ENCODE measurements at regions not wholly inside any gene's neighbourhood (a gene's known extent, or its start where the extent isn't known, plus 50 kb on each side); places are given as distances from the start of the nearest gene placed in this dataset.

GRCh38 chr7:25361387-25361786 lies 133.1 kb upstream of the NPVF start:
- Histone ChIP-seq H3K4me3 (ENCODE audit: insufficient read depth, low read depth, low read length) (no peak overlapping the region), H3K36me3 (replicated peaks; ENCODE audit: control insufficient read depth, insufficient read depth, low read length) (no peaks in the 10 kb centered on the region), H3K27me3 (ENCODE audit: control insufficient read depth, insufficient read depth, low read length) (no peaks in the 10 kb centered on the region)
- DNase-seq = no peak

- Histone ChIP-seq H3K36me3 (replicated peaks; ENCODE audit: control insufficient read depth, insufficient read depth, low read length) (no peaks in the 10 kb centered on the region), H3K4me3 (ENCODE audit: insufficient read depth, low read depth, low read length) (no peak overlapping the region), H3K27me3 (ENCODE audit: control insufficient read depth, insufficient read depth, low read length) (no peaks in the 10 kb centered on the region)
- no peak for DNase-seq
Observed at GRCh38 chr7:25361863-25362262, 133.6 kb upstream of the NPVF start.

GRCh38 chr7:25368599-25369201 lies 140.4 kb upstream of the NPVF start:
- no peaks in the 10 kb centered on the region for H3K27me3 ChIP-seq (ENCODE audit: control insufficient read depth, insufficient read depth, low read length)
- no peak for DNase-seq

GRCh38 chr7:25369786-25370185 lies 141.5 kb upstream of the NPVF start:
- Histone ChIP-seq H3K27me3 (ENCODE audit: control insufficient read depth, insufficient read depth, low read length) (no peaks in the 10 kb centered on the region), H3K4me3 (ENCODE audit: insufficient read depth, low read depth, low read length) (no peak overlapping the region), H3K36me3 (replicated peaks; ENCODE audit: control insufficient read depth, insufficient read depth, low read length) (no peaks in the 10 kb centered on the region)

More at GRCh38 chr7:25368599-25369201, 140.4 kb upstream of the NPVF start:
- Histone ChIP-seq H3K36me3 (replicated peaks; ENCODE audit: control insufficient read depth, insufficient read depth, low read length) (no peaks in the 10 kb centered on the region), H3K4me3 (ENCODE audit: insufficient read depth, low read depth, low read length) (no peak overlapping the region)

GRCh38 chr7:25371972-25372371 lies 143.7 kb upstream of the NPVF start:
- DNase-seq = no peak
- Histone ChIP-seq H3K27me3 (ENCODE audit: control insufficient read depth, insufficient read depth, low read length) (no peaks in the 10 kb centered on the region), H3K4me3 (ENCODE audit: insufficient read depth, low read depth, low read length) (no peak overlapping the region), H3K36me3 (replicated peaks; ENCODE audit: control insufficient read depth, insufficient read depth, low read length) (no peaks in the 10 kb centered on the region)

More at GRCh38 chr7:25369786-25370185, 141.5 kb upstream of the NPVF start:
- no peak for DNase-seq

- no peaks in the 10 kb centered on the region for H3K27me3 ChIP-seq (ENCODE audit: control insufficient read depth, insufficient read depth, low read length)
- no peak overlapping the region for H3K4me3 ChIP-seq (ENCODE audit: insufficient read depth, low read depth, low read length)
- no peaks in the 10 kb centered on the region for H3K36me3 ChIP-seq (replicated peaks; ENCODE audit: control insufficient read depth, insufficient read depth, low read length)
- no peak for DNase-seq
Observed at GRCh38 chr7:25375805-25376600, 147.7 kb upstream of the NPVF start.

- Histone ChIP-seq H3K4me3 (ENCODE audit: insufficient read depth, low read depth, low read length) (no peak overlapping the region), H3K36me3 (replicated peaks; ENCODE audit: control insufficient read depth, insufficient read depth, low read length) (no peaks in the 10 kb centered on the region), H3K27me3 (ENCODE audit: control insufficient read depth, insufficient read depth, low read length) (no peaks in the 10 kb centered on the region)
- DNase-seq = no peak
Observed at GRCh38 chr7:25379351-25380300, 151.3 kb upstream of the NPVF start.

GRCh38 chr7:25381818-25382589 lies 153.7 kb upstream of the NPVF start:
- Histone ChIP-seq H3K36me3 (replicated peaks; ENCODE audit: control insufficient read depth, insufficient read depth, low read length) (no peaks in the 10 kb centered on the region), H3K27me3 (ENCODE audit: control insufficient read depth, insufficient read depth, low read length) (no peaks in the 10 kb centered on the region), H3K4me3 (ENCODE audit: insufficient read depth, low read depth, low read length) (no peak overlapping the region)
- DNase-seq = no peak

- Histone ChIP-seq H3K36me3 (replicated peaks; ENCODE audit: control insufficient read depth, insufficient read depth, low read length) (no peaks in the 10 kb centered on the region), H3K4me3 (ENCODE audit: insufficient read depth, low read depth, low read length) (no peak overlapping the region), H3K27me3 (ENCODE audit: control insufficient read depth, insufficient read depth, low read length) (no peaks in the 10 kb centered on the region)
- DNase-seq = no peak
Observed at GRCh38 chr7:25382869-25383268, 154.6 kb upstream of the NPVF start.

- H3K27me3 ChIP-seq (ENCODE audit: control insufficient read depth, insufficient read depth, low read length) = no peaks in the 10 kb centered on the region
- no peak for DNase-seq
- H3K36me3 ChIP-seq (replicated peaks; ENCODE audit: control insufficient read depth, insufficient read depth, low read length) = no peaks in the 10 kb centered on the region
- no peak overlapping the region for H3K4me3 ChIP-seq (ENCODE audit: insufficient read depth, low read depth, low read length)
Observed at GRCh38 chr7:25383402-25383801, 155.1 kb upstream of the NPVF start.

GRCh38 chr7:25384788-25385505 lies 156.7 kb upstream of the NPVF start:
- no peak for DNase-seq
- H3K4me3 ChIP-seq (ENCODE audit: insufficient read depth, low read depth, low read length) = no peak overlapping the region
- no peaks in the 10 kb centered on the region for H3K27me3 ChIP-seq (ENCODE audit: control insufficient read depth, insufficient read depth, low read length)
- no peaks in the 10 kb centered on the region for H3K36me3 ChIP-seq (replicated peaks; ENCODE audit: control insufficient read depth, insufficient read depth, low read length)

- no peaks in the 10 kb centered on the region for H3K27me3 ChIP-seq (ENCODE audit: control insufficient read depth, insufficient read depth, low read length)
- H3K4me3 ChIP-seq (ENCODE audit: insufficient read depth, low read depth, low read length) = no peak overlapping the region
- no peak for DNase-seq
Observed at GRCh38 chr7:25385506-25386136, 157.3 kb upstream of the NPVF start.

GRCh38 chr7:25386311-25386744 lies 158.0 kb upstream of the NPVF start:
- H3K4me3 ChIP-seq (ENCODE audit: insufficient read depth, low read depth, low read length) = no peak overlapping the region
- no peak for DNase-seq
- no peaks in the 10 kb centered on the region for H3K36me3 ChIP-seq (replicated peaks; ENCODE audit: control insufficient read depth, insufficient read depth, low read length)
- H3K27me3 ChIP-seq (ENCODE audit: control insufficient read depth, insufficient read depth, low read length) = no peaks in the 10 kb centered on the region

More at GRCh38 chr7:25385506-25386136, 157.3 kb upstream of the NPVF start:
- no peaks in the 10 kb centered on the region for H3K36me3 ChIP-seq (replicated peaks; ENCODE audit: control insufficient read depth, insufficient read depth, low read length)
